Common myeloid progenitor, CD34-positive (primary cell): ENCODE measurements at regions not wholly inside any gene's neighbourhood (a gene's known extent, or its start where the extent isn't known, plus 50 kb on each side); places are given as distances from the start of the nearest gene placed in this dataset.
A peak's percentile ranks its signal among the peaks of the same experiment; 100 is the strongest.

Experiments
- CTCF ChIA-PET: fragments of 350-600 bp; sonication (Branson Sonifier 250); formaldehyde crosslinking; loops from one replicate; lab custom pipeline; 2021; ENCODE audit warnings: antibody characterized with exemption; lab: Charles Lee
- POLR2A ChIA-PET: fragments of 350-600 bp; sonication (Branson Sonifier 250); formaldehyde crosslinking; loops from one replicate; lab custom pipeline; 2021; ENCODE audit warnings: antibody characterized with exemption; lab: Charles Lee
- DNase-seq, 3 donors: peaks; one replicate each; pipeline versions ENCODE4 v3.0.0 to v3.0.0-alpha.2; 2013
- H3K27ac ChIP-seq, 2 experiments: 1 replicate in 1 of 2; 2 replicates in 1 of 2; pipeline ENCODE4 v1.7.0; 2013; ENCODE audit warnings: inconsistent platforms in 2 of 2, low read length in 2 of 2, mild to moderate bottlenecking in 2 of 2, low read depth in 1 of 2, moderate library complexity in 1 of 2; ENCODE audit not compliant: severe bottlenecking in 2 of 2, insufficient read depth in 1 of 2, poor library complexity in 1 of 2
- H3K27me3 ChIP-seq, 5 experiments: replicated peaks in 2 of 5; 1 replicate in 3 of 5; 2 replicates in 2 of 5; pipeline versions ENCODE4 v1.6.1 to v1.7.0; 2013; ENCODE audit warnings: low read length in 4 of 5, mild to moderate bottlenecking in 2 of 5, moderate library complexity in 2 of 5, inconsistent platforms in 1 of 5; ENCODE audit not compliant: insufficient read depth in 5 of 5, control insufficient read depth in 4 of 5
- H3K36me3 ChIP-seq, 4 experiments: 1 replicate in 2 of 4; 2 replicates in 2 of 4; pipeline versions ENCODE4 v1.6.1 to v1.7.0; 2013; ENCODE audit warnings: low read length in 3 of 4, control low read depth in 1 of 4, mild to moderate bottlenecking in 1 of 4; ENCODE audit not compliant: control insufficient read depth in 4 of 4, insufficient read depth in 4 of 4
- H3K4me1 ChIP-seq, 4 experiments: 1 replicate in 3 of 4; 2 replicates in 1 of 4; pipeline versions ENCODE4 v1.6.1 to v1.7.1; 2013; ENCODE audit warnings: low read length in 3 of 4, mild to moderate bottlenecking in 3 of 4, control low read depth in 1 of 4, inconsistent platforms in 1 of 4, moderate library complexity in 1 of 4; ENCODE audit not compliant: control insufficient read depth in 4 of 4, insufficient read depth in 4 of 4; ENCODE audit errors: control extremely low read depth in 1 of 4
- H3K4me3 ChIP-seq, 7 experiments: 1 replicate in 4 of 7; 2 replicates in 3 of 7; pipeline versions ENCODE4 v1.5.1 to v1.7.0; 2013; ENCODE audit warnings: mild to moderate bottlenecking in 7 of 7, low read length in 6 of 7, moderate library complexity in 6 of 7, inconsistent platforms in 2 of 7, low read depth in 2 of 7, control low read depth in 1 of 7; ENCODE audit not compliant: insufficient read depth in 4 of 7, control insufficient read depth in 1 of 7; ENCODE audit errors: extremely low read depth in 1 of 7
- H3K9me3 ChIP-seq, 5 experiments: 1 replicate in 4 of 5; 2 replicates in 1 of 5; pipeline versions ENCODE4 v1.6.1 to v1.7.1; 2013; ENCODE audit warnings: low read length in 4 of 5, mild to moderate bottlenecking in 2 of 5, inconsistent platforms in 1 of 5, low read depth in 1 of 5, moderate library complexity in 1 of 5; ENCODE audit not compliant: control insufficient read depth in 4 of 5, insufficient read depth in 2 of 5; ENCODE audit errors: control extremely low read depth in 1 of 5
- WGBS: methylation state at CpG from one replicate; pipeline ENCODE4 v1.1.5; 2013; ENCODE audit not compliant: insufficient coverage; 5-methylcytosine and 5-hydroxymethylcytosine counted together

GRCh38 chr2:136534811-136535210, 230.5 kb upstream of the THSD7B start:
- ChIA-PET CTCF (no interaction called here), POLR2A (no interaction called here)
- no peak overlapping the region for H3K4me3 ChIP-seq
- H3K9me3 ChIP-seq, result peaks cover 0 to 2% (median 0%) of the 10 kb centered on the region in 5 experiments
- H3K27ac ChIP-seq, result no peak overlapping the region
- DNase-seq, result no peak
- WGBS, result 65% methylated on average over 3 of the region's 3 CpGs
- H3K4me1 ChIP-seq, result no peaks in the 10 kb centered on the region
- no peaks in the 10 kb centered on the region for H3K27me3 ChIP-seq
- H3K36me3 ChIP-seq, result no peaks in the 10 kb centered on the region

GRCh38 chr2:136532171-136532570, 233.2 kb upstream of the THSD7B start:
- Histone ChIP-seq H3K27ac (no peak overlapping the region), H3K27me3 (no peaks in the 10 kb centered on the region), H3K9me3 (peaks cover 0 to 2% (median 0%) of the 10 kb centered on the region in 5 experiments), H3K4me3 (no peak overlapping the region), H3K36me3 (no peaks in the 10 kb centered on the region), H3K4me1 (no peaks in the 10 kb centered on the region)
- ChIA-PET POLR2A (interaction anchor here (0.7 kb wide), 1 partner anchor 44 kb away, joined by 4 read pairs; no protein-coding TSS in a partner anchor), CTCF (no interaction called here)
- 80% methylated on average over 1 of the region's 2 CpGs for WGBS
- no peak for DNase-seq

GRCh38 chr2:136531731-136532130, 233.6 kb upstream of the THSD7B start:
- POLR2A ChIA-PET, result interaction anchor here (0.7 kb wide), 1 partner anchor 44 kb away, joined by 4 read pairs; no protein-coding TSS in a partner anchor
- Histone ChIP-seq H3K27me3 (no peaks in the 10 kb centered on the region), H3K36me3 (no peaks in the 10 kb centered on the region), H3K4me1 (no peaks in the 10 kb centered on the region), H3K27ac (no peak overlapping the region), H3K4me3 (no peak overlapping the region), H3K9me3 (peaks cover 0 to 2% (median 0%) of the 10 kb centered on the region in 5 experiments)
- DNase-seq, result no peak
- 53% methylated on average over 2 of the region's 2 CpGs for WGBS
- CTCF ChIA-PET, result no interaction called here

- no peak overlapping the region for H3K4me3 ChIP-seq
- H3K9me3 ChIP-seq, result no peaks in the 10 kb centered on the region
- no peak overlapping the region for H3K27ac ChIP-seq
- POLR2A ChIA-PET, result no interaction called here
- CTCF ChIA-PET, result no interaction called here
- no peaks in the 10 kb centered on the region for H3K4me1 ChIP-seq
- no peaks in the 10 kb centered on the region for H3K27me3 ChIP-seq
- no peaks in the 10 kb centered on the region for H3K36me3 ChIP-seq
- no peak for DNase-seq
These were observed 235.2 kb upstream of the THSD7B start for GRCh38 chr2:136530146-136530545.

- ChIA-PET POLR2A (no interaction called here), CTCF (no interaction called here)
- Histone ChIP-seq H3K27me3 (no peaks in the 10 kb centered on the region), H3K4me1 (no peaks in the 10 kb centered on the region), H3K27ac (no peak overlapping the region), H3K9me3 (no peaks in the 10 kb centered on the region), H3K36me3 (no peaks in the 10 kb centered on the region), H3K4me3 (no peak overlapping the region)
- 19% methylated on average over 2 of the region's 2 CpGs for WGBS
- peak in 2 of 3 donors; percentile 27 to 31 for DNase-seq
These were observed 237.8 kb upstream of the THSD7B start for GRCh38 chr2:136527560-136527959.

GRCh38 chr2:136522724-136523123, 242.6 kb upstream of the THSD7B start:
- Histone ChIP-seq H3K36me3 (no peaks in the 10 kb centered on the region), H3K27me3 (peaks cover 0 to 2% (median 0%) of the 10 kb centered on the region in 5 experiments), H3K27ac (no peak overlapping the region), H3K4me3 (no peak overlapping the region), H3K4me1 (no peaks in the 10 kb centered on the region), H3K9me3 (no peaks in the 10 kb centered on the region)
- DNase-seq, result no peak
- CTCF ChIA-PET, result no interaction called here
- POLR2A ChIA-PET, result no interaction called here
- WGBS, result 93% methylated on average over 3 of the region's 6 CpGs

GRCh38 chr2:136517716-136518115, 247.6 kb upstream of the THSD7B start:
- POLR2A ChIA-PET, result no interaction called here

More at GRCh38 chr2:136517716-136518115, 247.6 kb upstream of the THSD7B start:
- no peak overlapping the region for H3K4me3 ChIP-seq
- WGBS, result no CpG with 5 or more reads among the region's 2 CpGs
- CTCF ChIA-PET, result no interaction called here
- no peak overlapping the region for H3K27ac ChIP-seq
- DNase-seq, result no peak
- no peaks in the 10 kb centered on the region for H3K9me3 ChIP-seq
- H3K36me3 ChIP-seq, result no peaks in the 10 kb centered on the region
- H3K27me3 ChIP-seq, result peaks cover 0 to 6% (median 1%) of the 10 kb centered on the region in 5 experiments
- H3K4me1 ChIP-seq, result no peaks in the 10 kb centered on the region
